ENCODE measurements at regions not wholly inside any gene's neighbourhood (a gene's known extent, or its start where the extent isn't known, plus 50 kb on each side); places are given as distances from the start of the nearest gene placed in this dataset.

- no peak overlapping the region for H3K4me3 ChIP-seq (ENCODE audit: low read length)
- TF ChIP-seq ZNF274 (IDR thresholded peaks at IDR 0.05; ENCODE audit: low read depth, low read length): no peak
Observed at GRCh38 chr5:163968651-163969050, 463.2 kb downstream of the MAT2B start.

GRCh38 chr5:163976696-163977095 lies 471.3 kb downstream of the MAT2B start:
- H3K4me3 ChIP-seq (ENCODE audit: low read length): no peak overlapping the region
- TF ChIP-seq ZNF274 (IDR thresholded peaks at IDR 0.05; ENCODE audit: low read depth, low read length): no peak

- no peak for TF ChIP-seq ZNF274 (IDR thresholded peaks at IDR 0.05; ENCODE audit: low read depth, low read length)
Observed at GRCh38 chr5:163978897-163979296, 473.5 kb downstream of the MAT2B start.

GRCh38 chr5:163988566-163988965 lies 483.1 kb downstream of the MAT2B start:
- H3K4me3 ChIP-seq (ENCODE audit: low read length): no peak overlapping the region
- no peak for TF ChIP-seq ZNF274 (IDR thresholded peaks at IDR 0.05; ENCODE audit: low read depth, low read length)

More at GRCh38 chr5:163978897-163979296, 473.5 kb downstream of the MAT2B start:
- H3K4me3 ChIP-seq (ENCODE audit: low read length): no peak overlapping the region

GRCh38 chr5:163993126-163993525 lies 487.7 kb downstream of the MAT2B start:
- no peak for TF ChIP-seq ZNF274 (IDR thresholded peaks at IDR 0.05; ENCODE audit: low read depth, low read length)

GRCh38 chr5:163995206-163995605 lies 489.8 kb downstream of the MAT2B start:
- H3K4me3 ChIP-seq (ENCODE audit: low read length): no peak overlapping the region
- TF ChIP-seq ZNF274 (IDR thresholded peaks at IDR 0.05; ENCODE audit: low read depth, low read length): no peak

More at GRCh38 chr5:163993126-163993525, 487.7 kb downstream of the MAT2B start:
- H3K4me3 ChIP-seq (ENCODE audit: low read length): no peak overlapping the region

GRCh38 chr5:163997965-163998364 lies 492.5 kb downstream of the MAT2B start:
- no peak overlapping the region for H3K4me3 ChIP-seq (ENCODE audit: low read length)
- no peak for TF ChIP-seq ZNF274 (IDR thresholded peaks at IDR 0.05; ENCODE audit: low read depth, low read length)

GRCh38 chr5:164000241-164000640 lies 494.8 kb downstream of the MAT2B start:
- no peak for TF ChIP-seq ZNF274 (IDR thresholded peaks at IDR 0.05; ENCODE audit: low read depth, low read length)

GRCh38 chr5:164000819-164001218 lies 495.4 kb downstream of the MAT2B start:
- no peak overlapping the region for H3K4me3 ChIP-seq (ENCODE audit: low read length)
- no peak for TF ChIP-seq ZNF274 (IDR thresholded peaks at IDR 0.05; ENCODE audit: low read depth, low read length)

More at GRCh38 chr5:164000241-164000640, 494.8 kb downstream of the MAT2B start:
- H3K4me3 ChIP-seq (ENCODE audit: low read length): no peak overlapping the region

GRCh38 chr5:164002214-164002613 lies 496.8 kb downstream of the MAT2B start:
- TF ChIP-seq ZNF274 (IDR thresholded peaks at IDR 0.05; ENCODE audit: low read depth, low read length): no peak
- no peak overlapping the region for H3K4me3 ChIP-seq (ENCODE audit: low read length)

- no peak overlapping the region for H3K4me3 ChIP-seq (ENCODE audit: low read length)
- TF ChIP-seq ZNF274 (IDR thresholded peaks at IDR 0.05; ENCODE audit: low read depth, low read length): no peak
Observed at GRCh38 chr5:164002628-164003027, 497.2 kb downstream of the MAT2B start.

- TF ChIP-seq ZNF274 (IDR thresholded peaks at IDR 0.05; ENCODE audit: low read depth, low read length): no peak
- no peak overlapping the region for H3K4me3 ChIP-seq (ENCODE audit: low read length)
Observed at GRCh38 chr5:164005071-164005470, 499.7 kb downstream of the MAT2B start.

- TF ChIP-seq ZNF274 (IDR thresholded peaks at IDR 0.05; ENCODE audit: low read depth, low read length): no peak
- no peak overlapping the region for H3K4me3 ChIP-seq (ENCODE audit: low read length)
Observed at GRCh38 chr5:164007064-164007463, 501.6 kb downstream of the MAT2B start.

- TF ChIP-seq ZNF274 (IDR thresholded peaks at IDR 0.05; ENCODE audit: low read depth, low read length): no peak
- no peak overlapping the region for H3K4me3 ChIP-seq (ENCODE audit: low read length)
Observed at GRCh38 chr5:164009621-164010020, 504.2 kb downstream of the MAT2B start.

- H3K4me3 ChIP-seq (ENCODE audit: low read length): no peak overlapping the region
- TF ChIP-seq ZNF274 (IDR thresholded peaks at IDR 0.05; ENCODE audit: low read depth, low read length): no peak
Observed at GRCh38 chr5:164010900-164011299, 505.5 kb downstream of the MAT2B start.

GRCh38 chr5:164012371-164012770 lies 507.0 kb downstream of the MAT2B start:
- no peak overlapping the region for H3K4me3 ChIP-seq (ENCODE audit: low read length)
- no peak for TF ChIP-seq ZNF274 (IDR thresholded peaks at IDR 0.05; ENCODE audit: low read depth, low read length)
